CD8-positive, alpha-beta memory T cell (primary cell): ENCODE measurements at regions not wholly inside any gene's neighbourhood (a gene's known extent, or its start where the extent isn't known, plus 50 kb on each side); places are given as distances from the start of the nearest gene placed in this dataset.
A peak's percentile ranks its signal among the peaks of the same experiment; 100 is the strongest.

Experiments
- CTCF ChIA-PET: fragments of 350-600 bp; sonication (Branson Sonifier 250); formaldehyde crosslinking; loops from one replicate; lab custom pipeline; 2021; ENCODE audit warnings: antibody characterized with exemption; lab: Charles Lee
- POLR2A ChIA-PET: fragments of 350-600 bp; sonication (Branson Sonifier 250); formaldehyde crosslinking; loops from one replicate; lab custom pipeline; 2021; ENCODE audit warnings: antibody characterized with exemption; lab: Charles Lee
- DNase-seq, 5 donors: peaks; one replicate each; pipeline versions ENCODE4 v3.0.0 to v3.0.0-alpha.2; 2020 to 2022; ENCODE audit warnings: mixed read lengths in 1 of 5
- H3K27ac ChIP-seq: one replicate; pipeline ENCODE4 v1.7.0; 2013; ENCODE audit warnings: low read depth, mild to moderate bottlenecking, low read length, moderate library complexity
- H3K27me3 ChIP-seq: 2 replicates; pipeline ENCODE4 v1.7.0; 2013; ENCODE audit warnings: low read length, mild to moderate bottlenecking; ENCODE audit not compliant: insufficient read depth, poor library complexity, severe bottlenecking
- H3K36me3 ChIP-seq: 2 replicates; pipeline ENCODE4 v1.7.0; 2013; ENCODE audit warnings: mild to moderate bottlenecking, low read length, moderate library complexity; ENCODE audit not compliant: insufficient read depth
- H3K4me1 ChIP-seq: 2 replicates; pipeline ENCODE4 v1.7.0; 2013; ENCODE audit warnings: mild to moderate bottlenecking, low read length, moderate library complexity; ENCODE audit not compliant: insufficient read depth
- H3K4me3 ChIP-seq: 2 replicates; pipeline ENCODE4 v1.7.0; 2013; ENCODE audit warnings: mild to moderate bottlenecking, low read length
- H3K9me3 ChIP-seq: 2 replicates; pipeline ENCODE4 v1.7.0; 2013; ENCODE audit warnings: mild to moderate bottlenecking, low read length
- H3K27ac Mint-ChIP-seq, 8 donors: one replicate each; pipeline ENCODE4 v1.8.0; 2020 to 2021; ENCODE audit warnings: mixed read lengths in 8 of 8, mild to moderate bottlenecking in 6 of 8, inconsistent platforms in 3 of 8, moderate library complexity in 3 of 8
- H3K27me3 Mint-ChIP-seq, 2 donors: one replicate each; pipeline ENCODE4 v1.8.0; 2020 to 2021; ENCODE audit warnings: mixed read lengths in 2 of 2, mild to moderate bottlenecking in 1 of 2, moderate library complexity in 1 of 2
- H3K36me3 Mint-ChIP-seq, 3 donors: one replicate each; pipeline ENCODE4 v1.8.0; 2020 to 2021; ENCODE audit warnings: mixed read lengths in 3 of 3, inconsistent platforms in 1 of 3, mild to moderate bottlenecking in 1 of 3
- H3K4me1 Mint-ChIP-seq, 3 donors: one replicate each; pipeline ENCODE4 v1.8.0; 2020 to 2021; ENCODE audit warnings: mixed read lengths in 3 of 3, inconsistent platforms in 1 of 3, mild to moderate bottlenecking in 1 of 3
- H3K4me3 Mint-ChIP-seq, 7 donors: one replicate each; pipeline ENCODE4 v1.8.0; 2020 to 2021; ENCODE audit warnings: mixed read lengths in 7 of 7, mild to moderate bottlenecking in 6 of 7, moderate library complexity in 4 of 7, inconsistent platforms in 2 of 7
- H3K9me3 Mint-ChIP-seq, 5 donors: one replicate each; pipeline ENCODE4 v1.8.0; 2020 to 2022; ENCODE audit warnings: mixed read lengths in 5 of 5, mild to moderate bottlenecking in 3 of 5, moderate library complexity in 2 of 5, inconsistent platforms in 1 of 5

DNA sequence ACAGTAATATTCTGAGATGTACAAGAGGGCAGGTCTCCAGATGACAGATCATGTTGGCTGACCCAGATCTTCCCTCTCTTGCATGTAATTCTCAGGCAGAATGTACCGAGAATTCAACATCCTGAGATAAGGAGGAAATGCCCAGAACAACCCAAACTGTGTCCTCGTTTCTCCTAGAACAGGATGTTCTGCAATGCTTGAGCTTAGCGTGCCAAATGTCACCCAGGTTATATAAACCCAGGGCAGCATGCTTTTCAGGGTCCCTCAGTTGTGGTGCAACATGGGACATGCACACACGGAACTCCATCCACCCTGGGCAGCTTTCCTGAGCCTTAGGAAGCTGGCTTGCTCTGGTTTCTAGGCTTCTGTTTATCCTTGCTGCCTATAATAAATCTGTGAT, 102.1 kb upstream of the CMC1 start:
- Mint-ChIP-seq H3K9me3 (no peaks in the 10 kb centered on the region), H3K4me1 (peaks cover 0 to 5% (median 4%) of the 10 kb centered on the region in 3 donors), H3K4me3 (no peak overlapping the region), H3K36me3 (peaks cover 0 to 4% (median 0%) of the 10 kb centered on the region in 3 donors), H3K27ac (peak overlapping the region in 1 of 8 donors; percentile 20), H3K27me3 (no peaks in the 10 kb centered on the region)
- Histone ChIP-seq H3K4me1 (no peaks in the 10 kb centered on the region), H3K27me3 (no peaks in the 10 kb centered on the region), H3K4me3 (no peak overlapping the region), H3K9me3 (no peaks in the 10 kb centered on the region), H3K27ac (no peak overlapping the region), H3K36me3 (no peaks in the 10 kb centered on the region)
- DNase-seq = no peak
- ChIA-PET CTCF (no interaction called here), POLR2A (no interaction called here)

- H3K27ac ChIP-seq = no peak overlapping the region
- POLR2A ChIA-PET = no interaction called here
- CTCF ChIA-PET = no interaction called here
- H3K4me1 ChIP-seq = no peaks in the 10 kb centered on the region
- no peak overlapping the region for H3K4me3 ChIP-seq
- no peak for DNase-seq
- Mint-ChIP-seq H3K4me3 (no peak overlapping the region), H3K27me3 (no peaks in the 10 kb centered on the region), H3K27ac (no peak overlapping the region), H3K9me3 (no peaks in the 10 kb centered on the region), H3K4me1 (peaks cover 0 to 5% (median 4%) of the 10 kb centered on the region in 3 donors), H3K36me3 (peaks cover 0 to 4% (median 0%) of the 10 kb centered on the region in 3 donors)
- H3K36me3 ChIP-seq = no peaks in the 10 kb centered on the region
- no peaks in the 10 kb centered on the region for H3K27me3 ChIP-seq
- no peaks in the 10 kb centered on the region for H3K9me3 ChIP-seq
Observed at GRCh38 chr3:28139967-28140634, 101.3 kb upstream of the CMC1 start.

DNA sequence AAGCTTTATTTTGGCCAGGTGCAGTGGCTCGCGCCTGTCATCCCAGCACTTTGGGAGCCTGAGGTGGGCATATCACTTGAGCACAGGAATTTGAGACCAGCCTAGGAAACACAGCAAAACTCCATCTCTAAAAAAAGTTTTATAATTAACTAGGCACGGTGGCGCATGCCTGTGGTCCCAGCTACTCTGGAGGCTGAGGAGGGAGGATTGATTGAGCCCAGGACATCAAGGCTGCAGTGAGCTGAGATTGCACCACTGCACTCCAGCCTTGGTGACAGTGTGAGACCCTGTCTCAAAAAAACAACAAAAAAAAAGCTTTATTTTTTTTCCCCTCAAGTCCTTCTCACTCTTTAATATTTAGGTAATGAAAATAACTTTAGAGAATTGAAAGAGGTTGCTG, 100.8 kb upstream of the CMC1 start:
- no peak overlapping the region for H3K27ac Mint-ChIP-seq
- POLR2A ChIA-PET = no interaction called here
- H3K36me3 Mint-ChIP-seq = peaks cover 0 to 4% (median 0%) of the 10 kb centered on the region in 3 donors
- H3K4me3 ChIP-seq = no peak overlapping the region
- no peaks in the 10 kb centered on the region for H3K36me3 ChIP-seq
- no peak for DNase-seq
- H3K27me3 Mint-ChIP-seq = no peaks in the 10 kb centered on the region
- H3K4me3 Mint-ChIP-seq = no peak overlapping the region
- H3K9me3 ChIP-seq = no peaks in the 10 kb centered on the region
- H3K27ac ChIP-seq = no peak overlapping the region
- CTCF ChIA-PET = no interaction called here
- no peaks in the 10 kb centered on the region for H3K9me3 Mint-ChIP-seq
- H3K4me1 ChIP-seq = no peaks in the 10 kb centered on the region
- H3K4me1 Mint-ChIP-seq = peaks cover 0 to 5% (median 4%) of the 10 kb centered on the region in 3 donors
- no peaks in the 10 kb centered on the region for H3K27me3 ChIP-seq

- DNase-seq = no peak
- ChIA-PET CTCF (no interaction called here), POLR2A (no interaction called here)
- no peak overlapping the region for H3K27ac ChIP-seq
- H3K9me3 Mint-ChIP-seq = no peaks in the 10 kb centered on the region
- H3K27me3 Mint-ChIP-seq = no peaks in the 10 kb centered on the region
- H3K4me3 ChIP-seq = no peak overlapping the region
- H3K4me1 Mint-ChIP-seq = peaks cover 15 to 30% (median 21%) of the 10 kb centered on the region in 3 donors
- no peaks in the 10 kb centered on the region for H3K36me3 ChIP-seq
- H3K4me1 ChIP-seq = peaks cover 9% of the 10 kb centered on the region
- peaks cover 0 to 4% (median 0%) of the 10 kb centered on the region in 3 donors for H3K36me3 Mint-ChIP-seq
- no peaks in the 10 kb centered on the region for H3K9me3 ChIP-seq
- no peak overlapping the region for H3K27ac Mint-ChIP-seq
- H3K4me3 Mint-ChIP-seq = no peak overlapping the region
- H3K27me3 ChIP-seq = no peaks in the 10 kb centered on the region
Observed at GRCh38 chr3:28149960-28150359, 91.5 kb upstream of the CMC1 start.

DNA sequence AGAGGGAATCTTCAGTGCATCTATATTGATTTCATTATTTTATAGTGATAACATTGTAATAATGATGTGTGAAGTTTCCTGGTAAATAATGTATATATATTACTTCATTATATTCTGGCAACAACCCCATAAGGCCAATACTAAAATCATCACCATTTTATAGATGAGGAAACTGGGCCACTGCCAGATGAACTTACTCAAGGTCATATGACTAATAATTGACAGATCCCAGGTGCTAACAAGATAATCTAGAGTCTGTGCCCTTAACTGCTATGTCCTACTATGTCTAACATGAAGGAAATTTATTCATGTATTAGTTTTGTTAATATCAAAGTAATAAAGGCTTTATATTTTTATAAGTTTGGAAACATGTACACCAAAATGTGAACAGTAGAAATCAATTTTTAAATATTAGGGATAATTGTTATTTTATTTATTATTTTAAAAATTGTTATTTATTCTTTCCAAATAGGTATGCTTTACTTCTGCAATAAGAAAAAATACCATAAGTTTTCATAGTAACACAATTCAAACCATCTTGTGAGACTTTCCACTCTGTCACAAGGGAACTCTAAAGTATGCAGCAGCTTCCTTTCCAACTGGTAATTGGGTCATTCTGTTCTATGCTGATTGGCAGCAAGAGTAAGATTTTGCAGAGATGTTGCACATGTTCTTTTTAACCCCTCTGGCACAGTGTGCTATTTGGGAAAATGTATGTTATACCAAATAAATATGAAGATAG, 90.8 kb upstream of the CMC1 start:
- ChIA-PET CTCF (no interaction called here), POLR2A (no interaction called here)
- H3K9me3 ChIP-seq = no peaks in the 10 kb centered on the region
- no peak for DNase-seq
- H3K4me1 ChIP-seq = peaks cover 9% of the 10 kb centered on the region
- Mint-ChIP-seq H3K27ac (peak overlapping the region in 1 of 8 donors; percentile 38), H3K4me1 (peaks cover 15 to 30% (median 21%) of the 10 kb centered on the region in 3 donors), H3K9me3 (peaks cover 0 to 2% (median 0%) of the 10 kb centered on the region in 5 donors), H3K36me3 (peaks cover 0 to 8% (median 2%) of the 10 kb centered on the region in 3 donors), H3K27me3 (no peaks in the 10 kb centered on the region), H3K4me3 (peak overlapping the region in 5 of 7 donors; percentile 22 to 66 (median 30))
- no peak overlapping the region for H3K27ac ChIP-seq
- H3K36me3 ChIP-seq = no peaks in the 10 kb centered on the region
- H3K27me3 ChIP-seq = no peaks in the 10 kb centered on the region
- no peak overlapping the region for H3K4me3 ChIP-seq

DNA sequence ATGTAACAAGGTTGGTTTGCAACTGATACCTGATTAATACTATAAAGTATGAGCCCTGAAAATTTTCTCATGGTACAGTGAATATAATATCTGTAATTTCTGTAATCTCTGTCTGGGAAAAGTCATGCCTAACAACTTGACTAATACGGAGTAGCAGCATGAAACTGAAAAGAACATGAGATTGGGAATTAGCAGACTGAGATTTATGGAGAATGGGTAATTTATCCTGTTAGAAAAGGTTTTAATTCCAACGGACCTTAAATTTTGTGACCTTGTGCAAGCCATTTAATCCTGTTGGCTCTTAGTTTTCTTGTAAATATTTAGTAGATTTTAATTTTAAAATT, 90.2 kb upstream of the CMC1 start:
- Mint-ChIP-seq H3K36me3 (peaks cover 0 to 10% (median 2%) of the 10 kb centered on the region in 3 donors), H3K27me3 (no peaks in the 10 kb centered on the region), H3K9me3 (peaks cover 0 to 2% (median 0%) of the 10 kb centered on the region in 5 donors), H3K27ac (peak overlapping the region in 1 of 8 donors; percentile 38), H3K4me3 (peak overlapping the region in 5 of 7 donors; percentile 22 to 66 (median 30)), H3K4me1 (peaks cover 15 to 30% (median 21%) of the 10 kb centered on the region in 3 donors)
- H3K4me1 ChIP-seq = peaks cover 9% of the 10 kb centered on the region
- ChIA-PET POLR2A (no interaction called here), CTCF (no interaction called here)
- no peaks in the 10 kb centered on the region for H3K36me3 ChIP-seq
- H3K4me3 ChIP-seq = no peak overlapping the region
- H3K9me3 ChIP-seq = no peaks in the 10 kb centered on the region
- DNase-seq = no peak
- no peaks in the 10 kb centered on the region for H3K27me3 ChIP-seq
- H3K27ac ChIP-seq = no peak overlapping the region

- Histone ChIP-seq H3K27ac (no peak overlapping the region), H3K36me3 (no peaks in the 10 kb centered on the region), H3K4me1 (peaks cover 9% of the 10 kb centered on the region), H3K4me3 (no peak overlapping the region), H3K27me3 (no peaks in the 10 kb centered on the region), H3K9me3 (no peaks in the 10 kb centered on the region)
- ChIA-PET POLR2A (no interaction called here), CTCF (interaction anchor here (1.0 kb wide), 1 partner anchor 440 kb away, joined by 3 read pairs; no protein-coding TSS in a partner anchor)
- H3K9me3 Mint-ChIP-seq = peaks cover 0 to 2% (median 0%) of the 10 kb centered on the region in 5 donors
- H3K4me3 Mint-ChIP-seq = peak overlapping the region in 6 of 7 donors; percentile 50 to 74 (median 70)
- H3K4me1 Mint-ChIP-seq = peaks cover 15 to 30% (median 21%) of the 10 kb centered on the region in 3 donors
- no peaks in the 10 kb centered on the region for H3K27me3 Mint-ChIP-seq
- DNase-seq = no peak
- H3K27ac Mint-ChIP-seq = peak overlapping the region in 6 of 8 donors; percentile 2 to 84 (median 45)
- H3K36me3 Mint-ChIP-seq = peaks cover 0 to 10% (median 2%) of the 10 kb centered on the region in 3 donors
Observed at GRCh38 chr3:28151608-28152228, 89.7 kb upstream of the CMC1 start.

GRCh38 chr3:28155631-28156030, 85.8 kb upstream of the CMC1 start:
- peaks cover 9% of the 10 kb centered on the region for H3K4me1 ChIP-seq
- Mint-ChIP-seq H3K4me3 (no peak overlapping the region), H3K36me3 (peaks cover 0 to 31% (median 4%) of the 10 kb centered on the region in 3 donors), H3K4me1 (peaks cover 12 to 16% (median 16%) of the 10 kb centered on the region in 3 donors), H3K27me3 (no peaks in the 10 kb centered on the region), H3K9me3 (peaks cover 3 to 20% (median 13%) of the 10 kb centered on the region in 5 donors), H3K27ac (no peak overlapping the region)
- DNase-seq = no peak
- H3K9me3 ChIP-seq = no peaks in the 10 kb centered on the region
- no peak overlapping the region for H3K4me3 ChIP-seq
- no peaks in the 10 kb centered on the region for H3K27me3 ChIP-seq
- no peak overlapping the region for H3K27ac ChIP-seq
- POLR2A ChIA-PET = no interaction called here
- CTCF ChIA-PET = no interaction called here
- no peaks in the 10 kb centered on the region for H3K36me3 ChIP-seq
